SH-SY5Y (cell line): ENCODE measurements at regions not wholly inside any gene's neighbourhood (a gene's known extent, or its start where the extent isn't known, plus 50 kb on each side); places are given as distances from the start of the nearest gene placed in this dataset.

Experiments used
- GATA2 ChIP-seq: IDR thresholded peaks from 2 replicates; pipeline ENCODE4 v1.6.1; 2011; ENCODE audit warnings: mild to moderate bottlenecking, low read depth, low read length
- GATA3 ChIP-seq: IDR thresholded peaks from 2 replicates; pipeline ENCODE4 v1.6.1; 2011; ENCODE audit warnings: low read depth, mild to moderate bottlenecking, low read length, moderate library complexity

DNA sequence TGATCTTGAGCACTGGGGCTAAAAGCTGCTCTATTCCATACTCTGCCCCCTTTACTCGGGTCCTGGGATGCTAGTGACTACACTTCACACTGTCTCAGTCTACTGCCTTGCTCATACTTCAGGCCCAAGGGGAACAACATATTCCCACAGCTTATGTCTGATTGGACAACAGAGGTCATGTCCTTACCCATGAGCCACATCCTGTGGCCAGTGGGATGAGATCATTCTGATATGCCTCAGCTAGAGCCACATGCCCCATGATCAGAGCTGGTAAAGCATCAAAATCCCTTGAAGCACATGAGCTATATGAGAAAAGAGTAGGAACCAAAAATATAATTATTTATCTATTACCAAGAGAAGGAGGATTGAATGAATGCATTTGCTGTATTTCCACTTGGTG is 290.1 kb upstream of the TSHZ3 start:
- TF ChIP-seq GATA2 = no peak
- no peak for TF ChIP-seq GATA3
